ENCODE measurements at regions not wholly inside any gene's neighbourhood (a gene's known extent, or its start where the extent isn't known, plus 50 kb on each side); places are given as distances from the start of the nearest gene placed in this dataset.

GRCh38 chr9:28050941-28051340 lies 477.7 kb upstream of the C9orf72 start:
- no peak for TF ChIP-seq CTCF (IDR thresholded peaks at IDR 0.05; ENCODE audit: low read depth, low read length)
- no peak for TF ChIP-seq EZH2phosphoT487 (IDR thresholded peaks at IDR 0.05; ENCODE audit: low read depth)
